ENCODE measurements at regions not wholly inside any gene's neighbourhood (a gene's known extent, or its start where the extent isn't known, plus 50 kb on each side); places are given as distances from the start of the nearest gene placed in this dataset.

GRCh38 chrX:40503094-40503493 is 77.7 kb upstream of the ATP6AP2 start:
- Histone ChIP-seq H3K4me1 (ENCODE audit: control insufficient read depth in 1 of 2, insufficient read depth in 2 of 2, low read depth in 1 of 2, low read length in 1 of 2) (no peaks in the 10 kb centered on the region; a peak in 1 of 4 replicates), H3K4me2 (no peak overlapping the region), H3K27me3 (ENCODE audit: insufficient read depth) (peaks cover 12% of the 10 kb centered on the region; the same call in 1 of the 2 replicates), H3K27ac (ENCODE audit: low read depth in 2 of 2, low read length in 1 of 2) (no peak overlapping the region), H3K79me2 (ENCODE audit: insufficient read depth) (no peaks in the 10 kb centered on the region), H3F3A (replicated peaks; ENCODE audit: insufficient read depth) (no peaks in the 10 kb centered on the region), H3K9me2 (no peaks in the 10 kb centered on the region), H3K9ac (no peak overlapping the region), H3K4me3 (ENCODE audit: low read depth in 2 of 2, low read length in 1 of 2) (no peak overlapping the region), H3K9me3 (no peaks in the 10 kb centered on the region), H2AFZ (ENCODE audit: low read depth) (no peak overlapping the region), H4K20me1 (ENCODE audit: insufficient read depth) (no peaks in the 10 kb centered on the region), H3K36me3 (replicated peaks in 1 of 2; ENCODE audit: control insufficient read depth in 1 of 2, insufficient read depth in 2 of 2, low read length in 1 of 2) (no peaks in the 10 kb centered on the region)
- 41% methylated on average over 3 of the region's 3 CpGs for WGBS (ENCODE audit: low lambda C conversion rate)
- DNase-seq = no peak
- no peak for TF ChIP-seq MXI1 (IDR thresholded peaks at IDR 0.05; ENCODE audit: low read depth, low read length)
- TF ChIP-seq, protein P1, sequence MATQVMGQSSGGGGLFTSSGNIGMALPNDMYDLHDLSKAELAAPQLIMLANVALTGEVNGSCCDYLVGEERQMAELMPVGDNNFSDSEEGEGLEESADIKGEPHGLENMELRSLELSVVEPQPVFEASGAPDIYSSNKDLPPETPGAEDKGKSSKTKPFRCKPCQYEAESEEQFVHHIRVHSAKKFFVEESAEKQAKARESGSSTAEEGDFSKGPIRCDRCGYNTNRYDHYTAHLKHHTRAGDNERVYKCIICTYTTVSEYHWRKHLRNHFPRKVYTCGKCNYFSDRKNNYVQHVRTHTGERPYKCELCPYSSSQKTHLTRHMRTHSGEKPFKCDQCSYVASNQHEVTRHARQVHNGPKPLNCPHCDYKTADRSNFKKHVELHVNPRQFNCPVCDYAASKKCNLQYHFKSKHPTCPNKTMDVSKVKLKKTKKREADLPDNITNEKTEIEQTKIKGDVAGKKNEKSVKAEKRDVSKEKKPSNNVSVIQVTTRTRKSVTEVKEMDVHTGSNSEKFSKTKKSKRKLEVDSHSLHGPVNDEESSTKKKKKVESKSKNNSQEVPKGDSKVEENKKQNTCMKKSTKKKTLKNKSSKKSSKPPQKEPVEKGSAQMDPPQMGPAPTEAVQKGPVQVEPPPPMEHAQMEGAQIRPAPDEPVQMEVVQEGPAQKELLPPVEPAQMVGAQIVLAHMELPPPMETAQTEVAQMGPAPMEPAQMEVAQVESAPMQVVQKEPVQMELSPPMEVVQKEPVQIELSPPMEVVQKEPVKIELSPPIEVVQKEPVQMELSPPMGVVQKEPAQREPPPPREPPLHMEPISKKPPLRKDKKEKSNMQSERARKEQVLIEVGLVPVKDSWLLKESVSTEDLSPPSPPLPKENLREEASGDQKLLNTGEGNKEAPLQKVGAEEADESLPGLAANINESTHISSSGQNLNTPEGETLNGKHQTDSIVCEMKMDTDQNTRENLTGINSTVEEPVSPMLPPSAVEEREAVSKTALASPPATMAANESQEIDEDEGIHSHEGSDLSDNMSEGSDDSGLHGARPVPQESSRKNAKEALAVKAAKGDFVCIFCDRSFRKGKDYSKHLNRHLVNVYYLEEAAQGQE (IDR thresholded peaks at IDR 0.05; ENCODE audit: low read depth, low read length) = no peak
- no peak for TF ChIP-seq MEF2A (IDR thresholded peaks at IDR 0.05; ENCODE audit: borderline replicate concordance, low read depth)
- no peak for TF ChIP-seq FOXM1 (IDR thresholded peaks at IDR 0.05; ENCODE audit: low read depth)
- no peak for TF ChIP-seq EP300 (IDR thresholded peaks at IDR 0.05; ENCODE audit: borderline replicate concordance in 1 of 2, low read depth in 1 of 2, low read length in 1 of 2)
- TF ChIP-seq TCF12 (IDR thresholded peaks at IDR 0.05) = no peak
- TF ChIP-seq MAX (IDR thresholded peaks at IDR 0.05; ENCODE audit: low read depth) = no peak
- TF ChIP-seq JUND (IDR thresholded peaks at IDR 0.05) = no peak
- ChIA-PET CTCF (no interaction called here), POLR2A (no interaction called here)

GRCh38 chrX:40502688-40503087 is 78.1 kb upstream of the ATP6AP2 start:
- Histone ChIP-seq H3K9me3 (no peaks in the 10 kb centered on the region), H3K36me3 (replicated peaks in 1 of 2; ENCODE audit: control insufficient read depth in 1 of 2, insufficient read depth in 2 of 2, low read length in 1 of 2) (no peaks in the 10 kb centered on the region), H3K4me2 (no peak overlapping the region), H4K20me1 (ENCODE audit: insufficient read depth) (no peaks in the 10 kb centered on the region), H3K79me2 (ENCODE audit: insufficient read depth) (no peaks in the 10 kb centered on the region), H3K27me3 (ENCODE audit: insufficient read depth) (peaks cover 12% of the 10 kb centered on the region; the same call in 1 of the 2 replicates), H3K4me1 (ENCODE audit: control insufficient read depth in 1 of 2, insufficient read depth in 2 of 2, low read depth in 1 of 2, low read length in 1 of 2) (no peaks in the 10 kb centered on the region; a peak in 1 of 4 replicates), H3K9ac (no peak overlapping the region), H3K9me2 (no peaks in the 10 kb centered on the region), H3K27ac (ENCODE audit: low read depth in 2 of 2, low read length in 1 of 2) (no peak overlapping the region), H3F3A (replicated peaks; ENCODE audit: insufficient read depth) (no peaks in the 10 kb centered on the region), H3K4me3 (ENCODE audit: low read depth in 2 of 2, low read length in 1 of 2) (no peak overlapping the region), H2AFZ (ENCODE audit: low read depth) (no peak overlapping the region)
- TF ChIP-seq, protein P2, sequence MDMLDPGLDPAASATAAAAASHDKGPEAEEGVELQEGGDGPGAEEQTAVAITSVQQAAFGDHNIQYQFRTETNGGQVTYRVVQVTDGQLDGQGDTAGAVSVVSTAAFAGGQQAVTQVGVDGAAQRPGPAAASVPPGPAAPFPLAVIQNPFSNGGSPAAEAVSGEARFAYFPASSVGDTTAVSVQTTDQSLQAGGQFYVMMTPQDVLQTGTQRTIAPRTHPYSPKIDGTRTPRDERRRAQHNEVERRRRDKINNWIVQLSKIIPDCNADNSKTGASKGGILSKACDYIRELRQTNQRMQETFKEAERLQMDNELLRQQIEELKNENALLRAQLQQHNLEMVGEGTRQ (IDR thresholded peaks at IDR 0.05; ENCODE audit: borderline replicate concordance, low read depth, low read length) = no peak
- TF ChIP-seq MEF2A (IDR thresholded peaks at IDR 0.05; ENCODE audit: borderline replicate concordance, low read depth) = no peak
- TF ChIP-seq YY1 (IDR thresholded peaks at IDR 0.05; ENCODE audit: low read depth) = no peak
- no peak for TF ChIP-seq CTCF (IDR thresholded peaks at IDR 0.05)
- no peak for TF ChIP-seq RCOR1 (IDR thresholded peaks at IDR 0.05; ENCODE audit: low read length)
- TF ChIP-seq FOXM1 (IDR thresholded peaks at IDR 0.05; ENCODE audit: low read depth) = no peak
- no peak for TF ChIP-seq TEAD4 (IDR thresholded peaks at IDR 0.05; ENCODE audit: borderline replicate concordance, insufficient read depth)
- no peak for TF ChIP-seq USF1 (IDR thresholded peaks at IDR 0.05; ENCODE audit: borderline replicate concordance, low read depth)
- TF ChIP-seq TCF12 (IDR thresholded peaks at IDR 0.05) = no peak
- no peak for TF ChIP-seq POLR2AphosphoS5 (IDR thresholded peaks at IDR 0.05; ENCODE audit: low read depth, low read length)
- TF ChIP-seq FOXJ3 (CRISPR knock-in tag; IDR thresholded peaks at IDR 0.05) = no peak
- TF ChIP-seq, protein P3, sequence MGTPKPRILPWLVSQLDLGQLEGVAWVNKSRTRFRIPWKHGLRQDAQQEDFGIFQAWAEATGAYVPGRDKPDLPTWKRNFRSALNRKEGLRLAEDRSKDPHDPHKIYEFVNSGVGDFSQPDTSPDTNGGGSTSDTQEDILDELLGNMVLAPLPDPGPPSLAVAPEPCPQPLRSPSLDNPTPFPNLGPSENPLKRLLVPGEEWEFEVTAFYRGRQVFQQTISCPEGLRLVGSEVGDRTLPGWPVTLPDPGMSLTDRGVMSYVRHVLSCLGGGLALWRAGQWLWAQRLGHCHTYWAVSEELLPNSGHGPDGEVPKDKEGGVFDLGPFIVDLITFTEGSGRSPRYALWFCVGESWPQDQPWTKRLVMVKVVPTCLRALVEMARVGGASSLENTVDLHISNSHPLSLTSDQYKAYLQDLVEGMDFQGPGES (IDR thresholded peaks at IDR 0.05; ENCODE audit: low read depth, low read length) = no peak
- ChIA-PET CTCF (no interaction called here), POLR2A (no interaction called here)
- no peak for DNase-seq

Data from SK-N-SH (cell line).